Adipocyte (in vitro differentiated cells): ENCODE measurements at regions not wholly inside any gene's neighbourhood (a gene's known extent, or its start where the extent isn't known, plus 50 kb on each side); places are given as distances from the start of the nearest gene placed in this dataset.

Experiments used
- DNase-seq: peaks from one replicate; pipeline ENCODE4 v3.0.0-alpha.2; 2015; ENCODE audit warnings: low read depth
- H3K27me3 ChIP-seq: replicated peaks from 2 replicates; pipeline ENCODE4 v1.7.0; 2013; ENCODE audit warnings: mild to moderate bottlenecking, low read length, moderate library complexity; ENCODE audit not compliant: control insufficient read depth, insufficient read depth
- H3K36me3 ChIP-seq: 2 replicates; pipeline ENCODE4 v1.7.0; 2013; ENCODE audit warnings: low read length, mild to moderate bottlenecking, moderate library complexity; ENCODE audit not compliant: control insufficient read depth, insufficient read depth, severe bottlenecking
- H3K4me1 ChIP-seq: 2 replicates; pipeline ENCODE4 v1.7.0; 2013; ENCODE audit warnings: mild to moderate bottlenecking, low read length, moderate library complexity; ENCODE audit not compliant: control insufficient read depth, insufficient read depth
- H3K4me3 ChIP-seq: 2 replicates; pipeline ENCODE4 v1.7.0; 2013; ENCODE audit warnings: mild to moderate bottlenecking, low read length, moderate library complexity
- H3K9ac ChIP-seq: 2 replicates; pipeline ENCODE4 v1.7.0; 2013; ENCODE audit warnings: mild to moderate bottlenecking, low read length, moderate library complexity
- H3K9me3 ChIP-seq: 2 replicates; pipeline ENCODE4 v1.7.0; 2013; ENCODE audit warnings: mild to moderate bottlenecking, low read length, moderate library complexity; ENCODE audit not compliant: control insufficient read depth

DNA sequence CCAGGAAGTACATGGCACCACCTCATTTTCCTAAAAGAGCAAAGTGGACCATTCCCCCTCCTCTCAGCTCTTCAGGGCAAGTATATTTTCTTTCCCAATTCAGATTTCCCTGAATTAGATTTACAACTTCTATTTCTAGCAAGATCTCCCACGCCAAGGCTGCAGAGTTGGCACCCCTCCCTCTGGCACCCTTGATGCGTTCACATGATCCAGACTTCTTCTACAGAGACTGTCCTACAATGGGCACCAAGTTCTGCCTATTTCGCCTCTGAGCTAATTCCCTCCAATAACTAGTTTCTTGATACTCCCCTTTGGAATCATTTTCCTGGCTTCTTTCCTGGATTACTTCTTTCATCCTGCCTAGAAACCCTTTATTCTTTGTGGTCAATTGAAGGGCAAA, 122.0 kb downstream of the CDC7 start:
- DNase-seq: no peak
- Histone ChIP-seq H3K9ac (peak overlapping the region; percentile 14), H3K4me3 (no peak overlapping the region), H3K9me3 (no peaks in the 10 kb centered on the region), H3K4me1 (peaks cover 22% of the 10 kb centered on the region), H3K27me3 (no peaks in the 10 kb centered on the region), H3K36me3 (no peaks in the 10 kb centered on the region)

DNA sequence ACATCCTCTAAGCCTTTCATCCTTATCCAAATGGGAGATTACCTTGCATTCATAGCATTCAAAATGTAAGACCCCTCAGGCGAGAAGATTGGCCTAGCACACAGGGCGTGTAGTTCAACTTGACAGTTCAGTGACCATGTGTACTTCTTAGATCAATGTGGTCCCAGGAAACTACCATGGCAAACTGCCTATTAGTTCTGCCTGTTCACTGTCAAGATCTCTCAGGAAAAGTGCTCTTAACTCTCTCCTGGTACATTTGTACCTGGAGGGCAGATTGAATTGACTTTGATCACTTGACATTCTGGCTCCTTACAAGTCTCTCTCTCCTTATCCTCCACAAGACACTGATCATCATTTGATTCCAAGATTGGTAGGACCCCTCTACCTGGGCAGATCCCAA, 122.4 kb downstream of the CDC7 start:
- H3K27me3 ChIP-seq: no peaks in the 10 kb centered on the region
- no peaks in the 10 kb centered on the region for H3K9me3 ChIP-seq
- H3K9ac ChIP-seq: no peak overlapping the region
- H3K36me3 ChIP-seq: no peaks in the 10 kb centered on the region
- H3K4me3 ChIP-seq: no peak overlapping the region
- no peak for DNase-seq
- peaks cover 22% of the 10 kb centered on the region for H3K4me1 ChIP-seq

DNA sequence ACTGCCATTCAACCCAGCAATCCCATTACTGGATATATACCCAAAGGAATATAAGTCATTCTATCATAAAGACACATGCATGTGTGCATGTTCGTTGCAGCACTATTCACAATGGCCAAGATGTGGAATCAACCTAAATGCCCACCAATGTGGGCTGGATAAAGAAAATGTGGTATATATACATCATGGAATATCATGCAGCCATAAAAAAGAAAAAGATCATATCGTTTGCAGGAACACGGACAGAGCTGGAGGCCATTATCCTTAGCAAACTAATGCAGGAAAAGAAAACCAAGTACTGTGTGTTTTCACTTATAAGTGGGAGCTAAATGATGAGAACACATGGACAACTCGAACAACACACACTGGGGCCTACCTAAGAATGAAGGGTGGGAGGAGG, 123.7 kb downstream of the CDC7 start:
- Histone ChIP-seq H3K4me1 (peaks cover 22% of the 10 kb centered on the region), H3K27me3 (no peaks in the 10 kb centered on the region), H3K4me3 (no peak overlapping the region), H3K36me3 (no peaks in the 10 kb centered on the region), H3K9ac (no peak overlapping the region), H3K9me3 (no peaks in the 10 kb centered on the region)
- DNase-seq: no peak
